Fibroblast of the conjunctiva (primary cell): ENCODE measurements at regions not wholly inside any gene's neighbourhood (a gene's known extent, or its start where the extent isn't known, plus 50 kb on each side); places are given as distances from the start of the nearest gene placed in this dataset.
"Not testable (repeated sequence)": the region's sequence is repeated elsewhere in the genome, so short reads cannot be mapped to it uniquely, and the experiment has no call there.

Experiments
- DNase-seq: peaks from one replicate; pipeline ENCODE4 v3.0.0-alpha.2; 2010; ENCODE audit warnings: low read depth

- not testable (repeated sequence) for DNase-seq
Measured at GRCh38 chr14:86064595-86064994, 534.7 kb downstream of the FLRT2 start.

DNA sequence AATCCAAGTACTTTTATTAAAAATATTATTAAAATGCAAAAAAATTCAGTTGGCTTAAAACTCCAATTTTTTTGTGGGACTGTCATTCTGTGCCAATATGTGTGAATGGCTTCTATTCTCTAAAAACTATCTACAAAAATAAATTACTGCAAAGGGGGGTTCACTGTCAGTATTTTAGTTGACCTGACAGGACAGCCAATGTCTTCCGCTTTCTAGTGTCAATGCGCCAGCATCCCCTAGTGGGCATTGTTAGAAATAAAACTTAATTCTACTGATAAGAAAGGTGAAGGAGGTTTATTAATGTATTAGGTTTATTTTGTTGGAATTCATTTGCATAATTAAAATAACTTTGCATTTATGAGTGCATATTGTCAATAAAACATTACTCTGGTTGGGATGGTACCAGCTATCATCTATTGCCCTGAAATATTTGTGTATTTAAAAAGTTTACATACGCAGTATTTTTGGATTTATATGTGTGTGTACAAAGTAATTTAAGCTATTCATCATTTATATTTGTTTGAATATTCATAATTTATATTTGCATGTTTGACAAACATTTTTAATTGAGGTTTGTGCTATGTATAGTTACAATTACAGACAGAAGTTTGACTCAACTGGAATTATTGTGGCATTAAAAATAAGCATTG lies 527.2 kb downstream of the FLRT2 start:
- DNase-seq = peak; percentile 18

- DNase-seq = peak; percentile 10
Measured at GRCh38 chr14:86055512-86056075, 525.6 kb downstream of the FLRT2 start.

GRCh38 chr14:86052868-86053267 lies 522.9 kb downstream of the FLRT2 start:
- no peak for DNase-seq

DNA sequence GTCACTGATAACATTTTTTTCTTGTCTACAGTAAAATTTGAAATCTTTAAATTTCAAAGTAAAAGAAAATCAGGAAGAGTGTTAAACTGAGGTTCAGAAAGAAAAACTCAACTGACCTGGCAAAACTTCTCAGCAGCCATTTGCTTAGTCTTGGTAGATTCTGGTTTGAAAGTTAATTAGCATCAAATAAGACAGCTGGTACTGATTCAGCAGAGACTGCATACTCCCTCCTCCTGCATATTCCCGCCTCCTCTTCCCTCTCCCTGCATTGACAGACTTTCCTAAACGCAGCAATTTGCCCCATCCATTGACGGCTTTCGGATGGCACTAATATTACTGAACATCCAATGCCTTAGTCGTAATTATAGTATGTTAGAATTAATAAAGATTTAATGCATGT lies 520.8 kb downstream of the FLRT2 start:
- DNase-seq = no peak

- DNase-seq = no peak
Measured at GRCh38 chr14:86050072-86050683, 520.2 kb downstream of the FLRT2 start.

GRCh38 chr14:86039176-86039575 lies 509.2 kb downstream of the FLRT2 start:
- DNase-seq = no peak

DNA sequence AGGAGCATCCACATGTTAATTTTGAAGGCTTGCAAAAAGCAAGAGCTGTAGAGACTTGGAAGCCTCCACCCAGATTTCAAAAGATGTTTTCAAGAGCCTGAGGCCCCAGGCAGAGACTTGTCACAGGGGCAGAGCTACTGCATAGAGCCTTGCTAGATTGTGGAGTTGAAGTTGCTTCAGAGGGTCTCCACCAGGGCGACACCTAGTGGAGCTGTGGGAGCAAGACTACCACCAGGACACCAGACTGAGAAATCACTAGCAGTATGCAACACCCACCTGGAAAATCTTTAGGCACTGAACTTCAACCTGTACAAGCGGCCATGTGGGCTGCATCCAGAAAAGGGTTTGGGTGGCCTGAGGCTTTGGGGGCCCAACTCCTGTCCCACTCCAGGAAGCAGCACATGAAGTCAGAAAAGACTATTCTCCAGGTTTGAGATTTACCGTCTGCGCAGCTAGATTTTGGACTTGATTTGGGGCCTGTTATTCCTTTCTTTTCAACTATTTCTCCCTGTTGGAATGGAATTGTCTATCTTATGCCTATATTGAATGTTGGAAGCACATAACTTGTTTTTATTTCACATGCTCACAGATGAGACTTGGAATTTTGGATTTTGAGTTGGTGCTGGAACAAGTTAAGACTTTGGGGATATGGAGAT lies 508.6 kb downstream of the FLRT2 start:
- DNase-seq = peak; percentile 63

DNA sequence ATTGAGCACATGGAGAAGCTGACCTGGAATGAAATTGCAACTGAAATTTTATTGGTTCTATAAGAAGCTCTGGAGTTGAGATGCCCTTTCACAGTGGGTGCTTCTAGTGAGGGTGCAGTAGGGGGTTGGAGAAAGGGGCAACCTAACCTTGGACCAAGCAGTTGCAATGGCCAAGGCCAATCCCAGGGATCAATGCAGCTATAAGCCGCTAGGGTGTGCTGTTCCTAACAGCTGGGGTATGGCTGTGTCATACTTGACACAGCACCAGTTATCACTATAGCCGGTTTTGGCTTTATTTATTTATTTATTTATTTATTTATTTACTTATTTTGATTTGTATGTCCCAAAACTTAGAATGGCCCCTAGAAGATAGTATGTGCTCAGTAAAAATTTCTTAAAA lies 505.9 kb downstream of the FLRT2 start:
- DNase-seq = no peak

- no peak for DNase-seq
Measured at GRCh38 chr14:86027990-86028389, 498.0 kb downstream of the FLRT2 start.

GRCh38 chr14:86027144-86027543 lies 497.2 kb downstream of the FLRT2 start:
- DNase-seq = no peak

- no peak for DNase-seq
Measured at GRCh38 chr14:86022031-86022629, 492.2 kb downstream of the FLRT2 start.

DNA sequence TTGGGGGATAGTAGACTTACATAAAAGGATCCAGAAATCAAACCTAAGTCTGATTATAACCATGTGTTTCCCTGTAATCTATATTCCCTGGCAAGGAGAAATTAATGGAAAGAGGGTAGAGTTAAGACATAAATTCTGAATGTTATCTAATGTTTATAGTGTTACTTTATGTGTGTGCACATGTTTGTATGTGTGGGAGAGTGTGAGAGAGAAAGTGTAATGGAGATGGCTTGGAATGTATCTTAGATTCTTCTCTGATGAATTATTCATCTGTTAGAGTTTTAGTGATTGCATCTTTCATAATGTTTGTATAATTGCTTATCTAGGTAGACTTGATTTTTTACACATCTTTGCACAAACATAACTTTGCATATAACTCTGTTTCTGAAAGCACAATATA lies 490.9 kb downstream of the FLRT2 start:
- no peak for DNase-seq

GRCh38 chr14:86015941-86016340 lies 486.0 kb downstream of the FLRT2 start:
- no peak for DNase-seq

DNA sequence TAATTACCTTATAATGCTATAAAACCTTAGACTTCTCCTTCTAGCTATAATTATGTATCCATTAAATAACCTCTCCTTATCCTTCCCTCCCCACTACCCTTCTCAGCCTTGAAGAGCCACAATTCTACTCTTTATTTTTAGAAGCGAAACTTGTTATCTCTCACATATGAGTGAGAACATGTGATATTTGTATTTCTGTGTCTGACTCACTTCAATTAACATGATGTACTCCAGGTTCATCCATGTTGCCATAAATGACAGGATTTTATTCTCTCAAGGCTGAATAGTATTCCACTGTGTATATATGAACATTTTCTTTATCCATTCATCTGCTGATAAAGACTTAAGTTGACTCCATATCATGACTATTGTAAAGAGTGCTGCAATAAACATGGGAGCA lies 485.6 kb downstream of the FLRT2 start:
- DNase-seq = no peak

GRCh38 chr14:86013641-86014040 lies 483.7 kb downstream of the FLRT2 start:
- no peak for DNase-seq

DNA sequence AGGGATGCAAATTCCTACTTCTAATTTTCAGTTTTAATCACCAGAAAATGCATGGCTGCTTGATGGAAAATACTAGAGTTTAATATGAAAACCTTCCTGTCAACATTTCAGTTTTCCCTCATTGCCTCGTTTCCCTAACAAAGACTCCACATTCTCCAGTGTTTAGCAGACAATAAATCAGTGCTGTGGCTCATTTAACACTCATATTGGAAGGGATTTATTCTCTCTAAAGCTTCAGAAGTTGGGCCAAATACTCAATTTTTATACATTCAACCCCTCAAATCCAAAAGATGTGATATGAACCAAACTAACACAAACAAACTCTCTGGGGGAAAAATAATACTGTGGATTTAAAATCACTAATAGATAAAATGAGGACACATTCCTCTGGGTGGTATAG lies 482.5 kb downstream of the FLRT2 start:
- DNase-seq = no peak

GRCh38 chr14:86003998-86004397 lies 474.1 kb downstream of the FLRT2 start:
- no peak for DNase-seq

DNA sequence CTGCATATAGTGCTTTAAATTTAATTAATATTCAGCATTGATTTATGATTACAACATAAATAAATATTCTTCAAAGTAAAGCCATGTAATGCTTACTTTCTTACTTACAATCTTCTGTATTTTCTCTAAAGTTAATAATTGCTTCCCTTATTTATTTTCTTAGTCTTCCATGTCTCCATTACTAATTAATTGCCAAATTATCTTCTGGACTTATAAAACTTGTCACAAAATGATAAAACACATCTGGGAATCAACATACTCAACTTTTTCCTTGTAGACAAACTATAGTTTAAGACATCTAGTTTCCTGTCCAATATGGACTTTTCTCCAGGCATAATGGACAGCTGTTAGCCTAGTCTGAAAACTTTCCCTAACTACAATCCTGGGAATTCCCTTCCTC lies 466.6 kb downstream of the FLRT2 start:
- no peak for DNase-seq

DNA sequence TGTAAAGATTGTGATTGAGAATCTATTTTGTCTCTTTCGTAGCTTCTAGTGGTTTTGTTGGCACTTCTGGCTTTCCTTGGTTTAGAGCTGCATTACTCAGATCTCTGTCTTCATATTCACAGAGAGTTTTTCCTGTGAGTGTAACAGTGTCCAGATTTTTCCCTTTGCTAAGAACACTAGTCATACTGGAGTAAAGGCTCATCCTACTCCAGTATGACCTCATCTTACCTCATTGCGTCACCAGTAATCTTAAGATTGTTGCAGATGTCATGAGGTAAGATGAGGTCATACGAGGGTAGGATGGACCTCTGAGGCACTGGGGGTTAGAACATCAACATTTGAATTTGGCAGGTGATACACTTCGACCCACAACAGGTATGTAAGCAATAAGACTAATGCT lies 461.2 kb downstream of the FLRT2 start:
- DNase-seq = peak; percentile 18

GRCh38 chr14:85987907-85988306 lies 458.0 kb downstream of the FLRT2 start:
- DNase-seq = no peak

GRCh38 chr14:85987292-85987691 lies 457.3 kb downstream of the FLRT2 start:
- no peak for DNase-seq
